GM19193 (cell line): ENCODE measurements at regions not wholly inside any gene's neighbourhood (a gene's known extent, or its start where the extent isn't known, plus 50 kb on each side); places are given as distances from the start of the nearest gene placed in this dataset.

Experiments used
- POLR2A ChIP-seq: IDR thresholded peaks from 4 replicates; pipeline ENCODE4 v1.6.1; 2011; ENCODE audit not compliant: insufficient read depth, insufficient read length; ENCODE audit errors: extremely low read depth

DNA sequence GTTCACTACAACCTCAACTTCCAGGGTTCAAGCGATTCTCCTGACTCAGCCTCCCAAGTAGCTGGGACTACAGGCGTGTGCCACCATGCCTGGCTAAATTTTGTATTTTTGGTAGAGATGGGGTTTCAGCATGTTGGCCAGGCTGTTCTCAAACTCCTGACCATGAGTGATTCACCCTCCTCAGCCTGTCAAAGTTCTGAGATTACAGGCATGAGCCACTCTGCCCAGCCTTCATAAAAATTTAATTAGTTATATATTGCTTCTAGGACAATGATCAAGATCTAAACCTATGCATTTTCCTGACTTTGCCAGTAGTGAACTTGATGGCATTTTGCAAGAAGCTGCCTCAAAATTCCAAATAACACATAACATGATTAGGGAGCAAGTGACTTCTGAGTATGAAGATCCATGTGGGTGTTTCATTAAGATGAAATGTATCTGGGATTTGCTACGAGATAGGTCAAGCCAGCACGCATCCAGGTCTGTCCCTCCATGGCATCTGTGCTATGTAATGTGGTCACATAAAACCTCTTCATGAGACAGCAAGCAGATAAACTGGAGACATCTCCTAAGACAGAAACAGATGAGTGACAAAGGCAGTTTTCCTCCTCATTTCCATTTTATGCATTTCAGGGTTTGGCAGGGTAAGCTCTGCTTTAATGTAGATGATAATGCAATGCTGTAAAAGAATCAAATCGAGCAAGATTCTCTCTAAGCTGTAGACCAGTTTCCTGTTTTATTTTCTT lies 319.4 kb upstream of the ATP2B1 start:
- TF ChIP-seq POLR2A, result no peak

GRCh38 chr12:90027041-90027440 lies 318.4 kb upstream of the ATP2B1 start:
- no peak for TF ChIP-seq POLR2A

- TF ChIP-seq POLR2A, result no peak
These were observed 317.9 kb upstream of the ATP2B1 start for GRCh38 chr12:90026516-90026915.

GRCh38 chr12:90024262-90024661 lies 315.6 kb upstream of the ATP2B1 start:
- no peak for TF ChIP-seq POLR2A

- TF ChIP-seq POLR2A, result no peak
These were observed 314.7 kb upstream of the ATP2B1 start for GRCh38 chr12:90023207-90023900.

DNA sequence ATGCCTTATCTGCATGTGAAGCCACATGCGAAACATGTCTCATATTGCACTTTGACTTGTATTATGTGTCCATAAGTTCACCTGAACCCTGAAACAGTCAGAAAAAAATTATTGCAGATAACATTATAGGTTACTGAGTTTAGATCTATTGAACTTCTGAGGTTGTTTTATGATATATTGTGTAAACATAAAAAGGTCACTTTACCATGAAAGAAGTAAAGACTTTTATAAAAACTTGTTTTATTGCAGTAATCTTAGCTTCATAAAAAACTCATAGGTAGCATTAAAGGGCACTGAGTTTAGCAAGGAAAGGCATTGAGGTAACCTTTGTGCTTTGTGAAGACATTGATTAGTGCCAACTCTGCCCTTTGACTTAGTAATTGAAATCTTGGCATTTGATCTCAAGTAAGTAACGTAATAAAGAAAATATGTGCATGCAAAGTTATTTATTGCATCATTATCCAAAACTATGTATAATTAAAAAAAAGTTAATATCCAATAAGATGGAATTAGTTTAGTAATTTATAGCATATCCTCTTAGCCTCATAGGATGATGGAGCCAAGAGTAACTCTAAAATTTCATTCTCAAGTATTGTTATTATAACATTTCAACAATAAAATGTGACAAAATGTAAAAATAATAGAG lies 313.3 kb upstream of the ATP2B1 start:
- no peak for TF ChIP-seq POLR2A

DNA sequence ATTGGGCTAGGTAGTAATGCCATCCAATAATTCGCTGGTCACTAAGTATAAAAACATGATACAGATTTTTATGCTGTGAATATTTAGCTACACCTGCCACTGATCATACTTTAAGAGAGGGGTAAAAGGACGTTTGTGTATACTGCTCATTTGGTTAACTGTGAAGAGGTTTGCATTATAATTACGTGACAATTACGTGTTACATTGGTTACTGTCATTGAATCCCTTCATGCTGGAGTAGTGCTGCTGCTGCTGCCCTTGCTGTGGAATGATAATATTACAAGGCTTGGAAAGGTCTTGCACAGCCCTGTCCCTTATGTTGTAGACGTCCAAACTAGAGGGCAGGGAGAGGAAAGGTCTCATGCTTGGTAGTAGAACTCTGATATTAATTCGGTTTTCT lies 312.2 kb upstream of the ATP2B1 start:
- no peak for TF ChIP-seq POLR2A

DNA sequence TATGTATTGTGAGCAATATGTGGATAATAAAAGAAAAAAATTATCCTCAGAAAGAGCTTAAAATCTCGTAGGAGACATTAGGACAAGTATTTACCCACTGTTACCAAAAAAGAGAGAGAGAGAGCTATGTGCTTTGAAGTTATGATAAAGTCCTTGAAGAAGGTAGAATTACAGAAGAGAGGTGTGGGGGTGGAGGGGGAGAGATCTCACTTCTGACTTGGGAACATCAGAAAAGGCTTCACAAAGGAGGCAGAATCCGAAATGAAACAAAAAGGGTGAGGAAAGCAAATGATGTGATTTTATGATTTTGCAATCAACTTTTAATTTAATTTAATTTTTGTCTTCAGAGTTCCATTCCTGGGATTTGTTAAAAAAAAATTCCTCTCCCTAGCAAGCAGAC lies 311.8 kb upstream of the ATP2B1 start:
- no peak for TF ChIP-seq POLR2A

GRCh38 chr12:90020014-90020413 lies 311.4 kb upstream of the ATP2B1 start:
- TF ChIP-seq POLR2A, result no peak

DNA sequence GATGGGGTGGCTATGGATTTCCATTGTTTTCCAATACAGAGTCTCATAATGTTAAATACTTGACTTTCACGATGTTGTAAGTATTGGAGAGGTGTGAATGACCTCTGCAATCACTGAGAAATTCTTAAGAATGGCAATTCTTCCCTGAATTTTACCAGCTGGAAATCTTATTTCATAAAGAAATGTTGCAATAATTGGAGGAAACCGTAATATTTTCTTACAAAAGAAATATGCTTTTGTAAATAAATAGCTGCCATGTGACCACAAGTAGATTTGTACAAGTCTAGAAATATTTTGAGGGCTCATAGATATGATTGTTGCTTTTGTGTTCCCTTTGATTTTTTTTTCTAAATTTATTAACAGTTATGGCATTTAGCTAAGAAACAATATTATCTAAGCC lies 308.7 kb upstream of the ATP2B1 start:
- no peak for TF ChIP-seq POLR2A

GRCh38 chr12:90015228-90015627 lies 306.6 kb upstream of the ATP2B1 start:
- no peak for TF ChIP-seq POLR2A

DNA sequence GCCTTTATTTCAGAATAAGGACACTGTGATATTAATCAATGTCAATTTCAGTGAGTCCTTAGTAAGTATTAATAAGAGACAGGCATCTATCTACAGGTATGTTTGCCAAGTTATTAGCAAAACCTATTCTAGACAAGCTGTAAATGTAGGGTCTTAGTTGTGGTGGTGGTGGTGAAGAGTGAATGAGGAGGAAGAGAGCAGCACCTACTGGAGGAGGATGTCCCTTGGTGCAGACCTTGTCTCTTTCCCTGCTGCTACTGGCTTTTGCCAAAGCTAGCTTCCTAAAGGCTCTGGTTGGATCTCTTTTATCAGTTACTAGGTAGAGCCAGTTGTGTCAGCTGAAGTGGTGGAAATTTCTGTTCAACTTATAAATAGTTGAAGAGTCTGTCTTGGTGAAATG lies 304.8 kb upstream of the ATP2B1 start:
- TF ChIP-seq POLR2A, result no peak

DNA sequence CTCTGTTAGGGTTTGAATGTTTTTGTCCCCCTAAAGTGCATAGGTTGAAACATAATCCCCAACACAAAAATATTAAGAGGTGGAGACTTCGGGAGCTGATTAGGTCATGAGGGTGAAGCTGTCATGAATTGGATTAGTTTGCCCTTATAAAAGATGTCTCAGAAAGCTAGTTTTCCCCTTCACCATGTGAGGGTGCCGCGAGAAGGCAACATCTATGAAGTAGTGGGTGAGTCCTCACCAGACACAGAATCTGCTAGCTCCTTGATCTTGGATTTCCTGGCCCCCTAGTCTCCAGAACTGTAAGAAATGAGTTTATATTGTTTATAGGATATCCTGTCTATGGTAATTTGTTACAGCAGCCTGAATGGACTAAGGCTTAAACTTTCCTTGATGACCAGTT lies 301.5 kb upstream of the ATP2B1 start:
- no peak for TF ChIP-seq POLR2A

DNA sequence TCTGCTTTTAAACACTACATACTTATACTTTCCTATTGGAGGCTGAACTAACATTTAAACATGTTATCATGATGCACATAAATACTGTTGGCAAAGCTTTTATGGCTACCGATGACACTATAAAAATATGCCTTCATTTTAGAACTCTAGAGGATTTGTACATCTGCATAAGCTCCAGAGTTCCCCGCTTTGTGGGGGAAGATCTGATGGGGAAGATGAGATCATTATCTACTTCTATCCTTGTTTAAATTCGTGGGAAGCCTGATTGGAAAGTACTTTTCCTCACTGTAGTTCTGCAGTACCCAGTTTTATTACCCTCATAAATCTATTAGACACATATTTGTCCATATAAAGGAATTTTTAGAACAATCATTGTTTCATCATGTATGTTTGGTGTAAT lies 299.6 kb upstream of the ATP2B1 start:
- no peak for TF ChIP-seq POLR2A

- no peak for TF ChIP-seq POLR2A
These were observed 295.9 kb upstream of the ATP2B1 start for GRCh38 chr12:90004319-90005074.

- TF ChIP-seq POLR2A, result no peak
These were observed 295.1 kb upstream of the ATP2B1 start for GRCh38 chr12:90003688-90004087.

- no peak for TF ChIP-seq POLR2A
These were observed 292.1 kb upstream of the ATP2B1 start for GRCh38 chr12:90000721-90001120.
